Smooth muscle cell (in vitro differentiated cells): ENCODE measurements at regions not wholly inside any gene's neighbourhood (a gene's known extent, or its start where the extent isn't known, plus 50 kb on each side); places are given as distances from the start of the nearest gene placed in this dataset.

Source experiments
- DNase-seq: peaks from one replicate; lab custom pipeline; 2025; ENCODE audit not compliant: unreplicated experiment; lab: John Stamatoyannopoulos, UW
- H2AFZ ChIP-seq: fragments of 200-600 bp; sonication (generic); 2 replicates; pipeline ENCODE4 v1.6.0; 2016; ENCODE audit warnings: antibody characterized with exemption, low read depth, mild to moderate bottlenecking
- H3F3A ChIP-seq: fragments of 200-600 bp; sonication (generic); 2 replicates; pipeline ENCODE4 v1.6.0; 2017; ENCODE audit warnings: antibody characterized with exemption, low read depth
- H3K27ac ChIP-seq: fragments of 200-600 bp; sonication (generic); 2 replicates; pipeline ENCODE4 v1.5.1; 2016; ENCODE audit warnings: low read depth, mild to moderate bottlenecking
- H3K27me3 ChIP-seq: fragments of 200-600 bp; sonication (generic); 2 replicates; pipeline ENCODE4 v1.6.1; 2016; ENCODE audit warnings: low read depth, mild to moderate bottlenecking
- H3K36me3 ChIP-seq: fragments of 200-600 bp; sonication (generic); 2 replicates; pipeline ENCODE4 v1.5.1; 2016; ENCODE audit warnings: low read depth
- H3K4me1 ChIP-seq: fragments of 200-600 bp; sonication (generic); 2 replicates; pipeline ENCODE4 v1.5.1; 2016; ENCODE audit warnings: low read depth
- H3K4me2 ChIP-seq: fragments of 200-600 bp; sonication (generic); 2 replicates; pipeline ENCODE4 v1.6.0; 2016; ENCODE audit warnings: mild to moderate bottlenecking
- H3K4me3 ChIP-seq: fragments of 200-600 bp; sonication (generic); 2 replicates; pipeline ENCODE4 v1.5.1; 2016; ENCODE audit warnings: mild to moderate bottlenecking
- H3K79me2 ChIP-seq: fragments of 200-600 bp; sonication (generic); 2 replicates; pipeline ENCODE4 v1.6.0; 2016; ENCODE audit warnings: low read depth, mild to moderate bottlenecking
- H3K9ac ChIP-seq: fragments of 200-600 bp; sonication (generic); 2 replicates; pipeline ENCODE4 v1.6.0; 2016; ENCODE audit warnings: low read depth
- H3K9me3 ChIP-seq: fragments of 200-600 bp; sonication (generic); replicated peaks from 2 replicates; pipeline ENCODE4 v1.5.1; 2016; ENCODE audit warnings: low read depth
- H4K20me1 ChIP-seq: fragments of 200-600 bp; sonication (generic); 2 replicates; pipeline ENCODE4 v1.6.0; 2016; ENCODE audit warnings: low read depth
- CTCF ChIP-seq: fragments of 200-600 bp; sonication (generic); IDR thresholded peaks from 2 replicates; pipeline ENCODE4 v1.5.1; 2017; ENCODE audit warnings: borderline replicate concordance, mild to moderate bottlenecking, antibody characterized with exemption; ENCODE audit not compliant: insufficient read depth, poor library complexity, severe bottlenecking
- WGBS: methylation state at CpG from one replicate; pipeline ENCODE4 v1.1.7; 2016; ENCODE audit warnings: low lambda C conversion rate; 5-methylcytosine and 5-hydroxymethylcytosine counted together

DNA sequence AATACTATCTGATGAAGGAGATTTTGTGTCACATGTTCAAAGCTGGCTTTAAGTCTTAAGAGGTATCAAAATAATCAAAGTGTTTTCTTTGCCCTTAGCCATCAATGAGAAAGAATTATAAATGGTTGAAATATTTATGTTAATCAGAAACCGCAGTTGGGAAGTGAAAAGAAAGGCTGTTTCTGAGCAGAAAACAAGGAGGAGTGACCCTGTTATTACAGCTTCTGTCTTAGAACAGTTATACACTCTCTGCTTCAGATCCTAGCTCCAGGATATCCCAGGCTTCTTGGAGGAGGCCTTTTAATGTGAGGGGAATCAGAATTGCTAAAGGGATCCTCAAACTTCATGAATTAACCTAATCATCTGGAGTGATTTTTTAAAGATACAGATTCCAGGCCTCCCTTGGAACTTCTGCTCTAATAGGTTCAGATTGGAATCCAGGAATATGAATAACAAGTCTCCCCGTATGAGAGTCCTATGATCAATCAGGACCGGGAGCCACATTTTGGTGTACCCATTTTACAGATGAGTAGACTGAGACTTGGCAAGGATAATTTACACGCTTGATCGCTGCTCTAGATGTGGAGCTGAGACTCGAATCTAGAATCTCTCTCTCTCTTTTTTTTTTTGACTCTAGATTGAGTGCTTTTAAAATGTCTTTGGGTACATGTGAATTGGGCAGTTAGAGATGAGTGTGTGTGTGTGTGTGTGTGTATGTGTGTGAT lies 50.8 kb upstream of the JAG1 start:
- H3F3A ChIP-seq: peaks cover 3% of the 10 kb centered on the region
- no peak overlapping the region for H2AFZ ChIP-seq
- TF ChIP-seq CTCF: no peak
- H3K4me2 ChIP-seq: no peak overlapping the region
- no peaks in the 10 kb centered on the region for H3K27me3 ChIP-seq
- H3K36me3 ChIP-seq: no peaks in the 10 kb centered on the region
- H4K20me1 ChIP-seq: no peaks in the 10 kb centered on the region
- no peak for DNase-seq
- H3K4me3 ChIP-seq: no peak overlapping the region
- no peaks in the 10 kb centered on the region for H3K79me2 ChIP-seq
- no peak overlapping the region for H3K27ac ChIP-seq
- peaks cover 10% of the 10 kb centered on the region for H3K4me1 ChIP-seq
- WGBS: 97% methylated on average over 6 of the region's 6 CpGs
- no peak overlapping the region for H3K9ac ChIP-seq
- H3K9me3 ChIP-seq: no peaks in the 10 kb centered on the region

DNA sequence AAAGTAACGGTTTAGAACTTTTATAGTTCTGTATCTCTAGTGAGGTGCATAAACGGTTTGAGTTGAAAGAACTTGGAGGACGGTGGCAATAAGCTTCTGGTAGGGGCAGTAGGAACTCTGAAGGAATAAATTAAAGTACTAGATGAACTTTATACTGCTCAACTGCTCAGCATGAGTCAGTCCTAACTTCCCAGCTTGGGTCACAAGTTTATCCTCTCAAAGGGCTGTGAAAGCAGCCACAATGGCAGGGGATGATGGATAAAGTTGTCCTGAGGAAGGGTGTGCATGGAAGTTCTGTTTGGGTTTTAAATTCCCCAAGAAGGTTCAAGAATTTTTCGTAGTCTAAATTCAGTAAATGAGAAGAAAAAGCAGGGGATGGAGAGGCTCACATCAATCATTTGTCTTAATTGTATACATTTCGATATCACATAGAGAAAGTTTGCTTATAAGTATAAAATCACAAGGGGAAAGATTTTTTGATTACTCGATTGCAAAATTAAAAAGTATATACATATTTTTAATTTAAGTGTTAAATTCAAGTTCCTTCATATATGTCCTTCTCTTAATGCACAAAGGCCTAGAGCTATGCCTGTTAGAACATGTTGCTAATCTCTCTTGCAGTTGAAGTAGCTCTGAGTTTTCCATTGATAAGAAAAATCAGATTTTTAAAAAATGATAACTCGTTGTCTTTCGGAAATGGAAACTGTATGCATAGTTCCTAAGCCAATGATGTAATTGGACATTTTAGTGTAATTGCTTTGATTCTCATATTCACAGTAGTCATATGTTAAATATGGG lies 55.3 kb upstream of the JAG1 start:
- H3K27ac ChIP-seq: no peak overlapping the region
- no peaks in the 10 kb centered on the region for H4K20me1 ChIP-seq
- no peak overlapping the region for H2AFZ ChIP-seq
- DNase-seq: no peak
- no peaks in the 10 kb centered on the region for H3K79me2 ChIP-seq
- peaks cover 3% of the 10 kb centered on the region for H3F3A ChIP-seq
- 90% methylated on average over 8 of the region's 8 CpGs for WGBS
- no peaks in the 10 kb centered on the region for H3K4me1 ChIP-seq
- H3K36me3 ChIP-seq: no peaks in the 10 kb centered on the region
- no peaks in the 10 kb centered on the region for H3K27me3 ChIP-seq
- no peaks in the 10 kb centered on the region for H3K9me3 ChIP-seq
- H3K4me2 ChIP-seq: no peak overlapping the region
- H3K9ac ChIP-seq: no peak overlapping the region
- no peak overlapping the region for H3K4me3 ChIP-seq
- no peak for TF ChIP-seq CTCF

- no peak for TF ChIP-seq CTCF
- H3K4me2 ChIP-seq: no peak overlapping the region
- no peak overlapping the region for H3K4me3 ChIP-seq
- no peaks in the 10 kb centered on the region for H3K27me3 ChIP-seq
- H3K79me2 ChIP-seq: no peaks in the 10 kb centered on the region
- no peak overlapping the region for H3K27ac ChIP-seq
- no peak for DNase-seq
- no peaks in the 10 kb centered on the region for H4K20me1 ChIP-seq
- no peaks in the 10 kb centered on the region for H3K9me3 ChIP-seq
- H3K4me1 ChIP-seq: no peaks in the 10 kb centered on the region
- H3F3A ChIP-seq: peaks cover 3% of the 10 kb centered on the region
- no peak overlapping the region for H3K9ac ChIP-seq
- no peak overlapping the region for H2AFZ ChIP-seq
- H3K36me3 ChIP-seq: no peaks in the 10 kb centered on the region
Observed at GRCh38 chr20:10729785-10730184, 56.0 kb upstream of the JAG1 start.
